ENCODE measurements at regions not wholly inside any gene's neighbourhood (a gene's known extent, or its start where the extent isn't known, plus 50 kb on each side); places are given as distances from the start of the nearest gene placed in this dataset.
"Not testable (repeated sequence)": the region's sequence is repeated elsewhere in the genome, so short reads cannot be mapped to it uniquely, and the experiment has no call there.

GRCh38 chr16:16940351-16940750, 530.4 kb downstream of the XYLT1 start:
- no peak for DNase-seq (ENCODE audit: low read depth)

- not testable (repeated sequence) for DNase-seq (ENCODE audit: low read depth)
Measured at GRCh38 chr16:16942849-16943248, 527.9 kb downstream of the XYLT1 start.

GRCh38 chr16:16945207-16945606, 525.6 kb downstream of the XYLT1 start:
- no peak for DNase-seq (ENCODE audit: low read depth)

- no peak for DNase-seq (ENCODE audit: low read depth)
Measured at GRCh38 chr16:16956376-16956775, 514.4 kb downstream of the XYLT1 start.

- DNase-seq (ENCODE audit: low read depth): no peak
Measured at GRCh38 chr16:16960785-16961184, 510.0 kb downstream of the XYLT1 start.

GRCh38 chr16:16966439-16966838, 504.3 kb downstream of the XYLT1 start:
- no peak for DNase-seq (ENCODE audit: low read depth)

- DNase-seq (ENCODE audit: low read depth): no peak
Measured at GRCh38 chr16:16971042-16971441, 499.7 kb downstream of the XYLT1 start.

- DNase-seq (ENCODE audit: low read depth): no peak
Measured at GRCh38 chr16:16972831-16973230, 497.9 kb downstream of the XYLT1 start.

GRCh38 chr16:16973707-16974591, 496.8 kb downstream of the XYLT1 start:
- DNase-seq (ENCODE audit: low read depth): no peak

- DNase-seq (ENCODE audit: low read depth): no peak
Measured at GRCh38 chr16:16982614-16983013, 488.1 kb downstream of the XYLT1 start.

GRCh38 chr16:16983582-16983981, 487.2 kb downstream of the XYLT1 start:
- no peak for DNase-seq (ENCODE audit: low read depth)

- not testable (repeated sequence) for DNase-seq (ENCODE audit: low read depth)
Measured at GRCh38 chr16:16984091-16984490, 486.7 kb downstream of the XYLT1 start.

GRCh38 chr16:16985707-16986106, 485.1 kb downstream of the XYLT1 start:
- DNase-seq (ENCODE audit: low read depth): no peak

GRCh38 chr16:16988963-16989362, 481.8 kb downstream of the XYLT1 start:
- DNase-seq (ENCODE audit: low read depth): no peak

GRCh38 chr16:16989368-16989767, 481.4 kb downstream of the XYLT1 start:
- DNase-seq (ENCODE audit: low read depth): no peak

- DNase-seq (ENCODE audit: low read depth): no peak
Measured at GRCh38 chr16:16991711-16992110, 479.0 kb downstream of the XYLT1 start.

- DNase-seq (ENCODE audit: low read depth): no peak
Measured at GRCh38 chr16:16992975-16993765, 477.6 kb downstream of the XYLT1 start.

- no peak for DNase-seq (ENCODE audit: low read depth)
Measured at GRCh38 chr16:16994831-16995230, 475.9 kb downstream of the XYLT1 start.

GRCh38 chr16:16996827-16997226, 473.9 kb downstream of the XYLT1 start:
- no peak for DNase-seq (ENCODE audit: low read depth)

GRCh38 chr16:16997349-16997748, 473.4 kb downstream of the XYLT1 start:
- no peak for DNase-seq (ENCODE audit: low read depth)

GRCh38 chr16:17001471-17001870, 469.3 kb downstream of the XYLT1 start:
- no peak for DNase-seq (ENCODE audit: low read depth)

GRCh38 chr16:17002565-17002964, 468.2 kb downstream of the XYLT1 start:
- no peak for DNase-seq (ENCODE audit: low read depth)

- not testable (repeated sequence) for DNase-seq (ENCODE audit: low read depth)
Measured at GRCh38 chr16:17005963-17006362, 464.8 kb downstream of the XYLT1 start.
